Stimulated activated CD8-positive, alpha-beta memory T cell treated with anti-CD3 and anti-CD28 coated beads, Interleukin-7, amount 100 ng/mL, for 48 hours (primary cell): ENCODE measurements at regions not wholly inside any gene's neighbourhood (a gene's known extent, or its start where the extent isn't known, plus 50 kb on each side); places are given as distances from the start of the nearest gene placed in this dataset.
"Not testable (repeated sequence)": the region's sequence is repeated elsewhere in the genome, so short reads cannot be mapped to it uniquely, and the experiment has no call there.

Experiments used
- DNase-seq, 2 donors: peaks; one replicate each; pipeline ENCODE4 v3.0.0-alpha.2; 2020; ENCODE audit warnings: low read depth in 1 of 2; ENCODE audit errors: extremely low read depth in 1 of 2

DNA sequence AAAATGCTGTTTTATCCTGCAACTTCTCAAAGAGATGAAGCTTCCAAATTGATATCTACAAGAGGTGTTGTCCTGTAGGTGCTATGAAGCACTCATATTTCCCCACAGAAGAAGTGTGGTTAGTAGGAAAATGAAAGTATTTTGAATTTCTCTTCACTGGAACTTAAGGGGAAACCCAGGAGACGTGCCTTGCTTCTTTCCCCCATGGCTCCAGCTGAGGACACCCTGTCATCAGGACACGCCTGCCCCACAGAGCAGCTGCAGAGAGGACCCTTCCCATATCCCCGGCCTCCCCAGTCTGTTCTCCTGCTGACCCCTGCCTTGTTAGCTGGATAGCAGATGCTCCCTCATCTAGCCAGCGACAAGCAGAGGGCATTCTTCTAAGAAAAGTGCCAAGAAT, 371.3 kb downstream of the COG6 start:
- peak; percentile 39 to 53 for DNase-seq

GRCh38 chr13:40028446-40028845, 373.0 kb downstream of the COG6 start:
- DNase-seq = no peak

DNA sequence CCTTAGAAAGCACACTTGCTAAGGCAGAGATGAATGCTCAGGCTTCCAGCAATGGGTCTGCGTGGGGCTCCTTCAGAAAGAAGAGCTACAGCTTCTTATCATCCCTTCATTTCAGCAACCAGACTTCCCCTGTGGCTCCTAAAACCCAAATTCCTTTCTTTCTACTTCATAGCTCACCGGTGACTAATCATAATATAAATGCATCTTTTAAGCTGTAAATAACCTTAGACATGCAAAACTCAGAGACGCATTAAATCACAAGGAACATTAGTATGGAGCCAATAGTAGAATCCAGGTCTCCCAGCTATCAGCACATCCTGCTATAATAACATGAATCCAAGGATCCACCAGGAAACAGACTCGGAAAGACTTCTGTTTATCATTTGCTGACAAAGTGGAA, 375.6 kb downstream of the COG6 start:
- DNase-seq = no peak

DNA sequence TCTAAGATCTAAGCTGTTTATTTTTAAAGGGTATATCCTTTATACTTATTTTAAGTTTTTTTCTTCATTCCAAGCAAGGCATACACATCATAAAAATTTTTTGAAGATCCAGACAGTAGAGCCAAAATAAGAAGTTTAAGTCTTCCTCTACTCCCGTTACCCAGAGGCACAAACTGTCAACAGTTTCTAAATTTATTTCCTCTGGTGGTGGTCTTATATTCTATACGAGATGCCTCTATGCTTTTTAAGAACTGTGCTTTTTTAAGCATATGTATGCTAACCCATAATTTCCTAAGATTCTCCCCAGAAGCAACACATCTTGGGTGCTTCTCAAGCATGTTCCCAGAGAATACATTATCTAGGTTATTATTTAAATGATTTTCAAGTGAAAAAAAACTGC, 383.6 kb downstream of the COG6 start:
- no peak for DNase-seq

- no peak for DNase-seq
Measured at GRCh38 chr13:40042991-40043390, 387.5 kb downstream of the COG6 start.

DNA sequence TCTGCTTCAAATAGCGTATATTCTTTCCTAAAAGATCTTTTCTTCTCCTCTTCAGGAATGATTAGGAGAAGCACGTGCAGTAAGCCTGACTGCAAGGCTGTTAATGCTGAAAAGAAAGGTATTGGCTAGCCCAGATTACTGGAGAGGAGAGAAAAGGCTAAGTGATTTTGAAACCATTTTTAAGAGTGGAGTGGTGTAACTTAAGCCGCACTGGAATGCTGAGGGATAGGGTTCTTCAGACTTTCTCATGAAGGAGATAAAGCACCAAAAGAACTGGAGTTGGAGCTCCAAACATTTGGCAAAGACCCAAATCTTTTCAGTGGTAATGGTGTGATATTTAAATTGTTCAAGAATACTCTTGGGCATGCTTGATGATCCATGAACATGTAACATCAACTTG, 388.3 kb downstream of the COG6 start:
- DNase-seq = no peak

DNA sequence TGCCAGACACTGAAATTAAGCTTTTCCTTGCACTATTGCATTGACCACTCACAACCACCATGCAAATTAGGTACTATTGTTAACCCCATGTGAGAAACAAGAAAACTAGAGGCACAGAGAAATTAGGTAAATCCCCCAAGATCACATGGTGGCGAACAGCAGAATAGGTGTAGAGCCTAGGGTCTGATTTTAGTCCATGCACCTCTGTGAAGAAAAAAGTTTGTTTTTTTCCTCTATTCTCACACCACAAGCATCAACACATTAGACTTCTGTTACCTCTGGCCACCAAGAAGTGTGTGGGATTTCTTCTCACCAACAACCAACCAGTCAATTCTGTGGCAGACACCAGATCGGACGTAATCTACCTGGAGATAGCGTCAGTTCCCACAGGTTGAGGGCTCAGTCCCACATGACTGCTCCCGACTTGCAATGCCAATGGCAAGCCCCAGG, 391.9 kb downstream of the COG6 start:
- DNase-seq = no peak

- no peak for DNase-seq
Measured at GRCh38 chr13:40048551-40048950, 393.1 kb downstream of the COG6 start.

GRCh38 chr13:40052954-40053353, 397.5 kb downstream of the COG6 start:
- no peak for DNase-seq

GRCh38 chr13:40053401-40053800, 397.9 kb downstream of the COG6 start:
- DNase-seq = no peak

DNA sequence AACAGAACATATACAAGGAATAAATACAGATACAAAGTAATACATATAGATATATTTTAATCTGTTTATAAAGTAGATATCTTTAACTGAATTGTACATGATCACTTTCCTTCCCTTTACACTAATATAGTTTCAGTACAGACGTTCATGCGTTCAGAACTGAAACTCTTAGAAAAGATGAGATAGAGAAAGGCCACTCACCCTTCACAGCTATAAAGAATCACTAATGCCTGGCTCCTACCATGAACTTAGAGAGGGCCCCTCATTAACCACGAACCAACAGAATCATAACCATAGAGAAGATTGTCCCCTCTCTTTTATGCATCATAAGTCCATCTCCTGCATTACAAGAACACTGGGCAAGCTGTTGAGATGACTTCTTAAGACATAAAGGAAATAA, 399.0 kb downstream of the COG6 start:
- not testable (repeated sequence) for DNase-seq

- no peak for DNase-seq
Measured at GRCh38 chr13:40056898-40057619, 401.6 kb downstream of the COG6 start.

DNA sequence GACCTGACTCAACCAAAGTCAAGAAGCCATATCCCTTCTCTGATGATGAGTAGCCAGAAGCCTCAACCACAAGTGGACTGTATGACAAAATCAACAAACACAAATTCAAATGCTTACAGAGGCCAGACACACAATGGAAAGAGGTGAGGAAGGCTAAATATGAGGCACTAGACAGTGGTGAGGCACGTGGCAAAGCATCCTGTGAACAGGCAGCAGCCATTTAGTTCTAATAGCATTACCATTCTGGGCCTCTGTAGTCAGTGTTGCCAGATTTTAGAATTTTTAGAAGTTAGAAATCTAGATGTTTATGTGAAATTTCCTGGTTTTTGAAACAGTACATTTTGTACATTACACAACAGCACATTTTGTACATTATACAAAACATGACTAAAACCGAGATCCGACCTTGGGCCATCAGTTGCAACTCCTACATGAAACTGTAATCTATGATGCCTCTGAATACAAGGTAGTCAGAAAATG, 403.3 kb downstream of the COG6 start:
- no peak for DNase-seq

DNA sequence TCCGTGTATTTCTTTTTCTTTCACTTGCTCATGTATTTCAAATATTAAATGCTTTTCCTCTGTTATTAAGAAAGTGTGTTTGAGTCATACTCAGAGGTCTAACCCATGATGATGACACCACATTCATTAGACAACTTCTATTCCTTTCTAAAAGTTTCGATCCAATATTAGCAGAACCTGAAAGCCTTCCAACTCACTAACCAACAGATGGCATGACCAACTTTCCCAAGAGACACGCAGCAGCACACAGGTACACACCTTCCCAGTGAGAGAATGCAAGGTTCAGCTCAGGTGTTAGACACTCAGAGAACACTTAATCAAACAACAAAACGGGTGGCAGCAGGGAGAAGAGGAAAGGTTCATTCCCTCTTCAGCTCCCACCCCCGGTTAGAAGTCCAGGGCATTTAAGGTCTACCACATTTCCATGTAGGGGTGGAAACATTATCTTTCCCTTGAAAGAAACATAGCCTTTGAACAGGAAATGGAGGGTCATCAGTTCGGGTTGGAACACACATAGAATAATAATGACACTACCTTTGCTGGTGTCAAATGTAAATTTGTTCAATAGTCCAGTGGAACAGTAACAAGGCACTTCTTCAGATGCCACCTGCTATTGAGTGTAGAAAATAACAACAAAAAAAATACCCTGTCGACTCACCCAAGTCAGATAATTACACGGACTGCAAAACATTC, 404.2 kb downstream of the COG6 start:
- no peak for DNase-seq

- DNase-seq = peak; percentile 23 to 55
Measured at GRCh38 chr13:40060296-40061007, 405.0 kb downstream of the COG6 start.

DNA sequence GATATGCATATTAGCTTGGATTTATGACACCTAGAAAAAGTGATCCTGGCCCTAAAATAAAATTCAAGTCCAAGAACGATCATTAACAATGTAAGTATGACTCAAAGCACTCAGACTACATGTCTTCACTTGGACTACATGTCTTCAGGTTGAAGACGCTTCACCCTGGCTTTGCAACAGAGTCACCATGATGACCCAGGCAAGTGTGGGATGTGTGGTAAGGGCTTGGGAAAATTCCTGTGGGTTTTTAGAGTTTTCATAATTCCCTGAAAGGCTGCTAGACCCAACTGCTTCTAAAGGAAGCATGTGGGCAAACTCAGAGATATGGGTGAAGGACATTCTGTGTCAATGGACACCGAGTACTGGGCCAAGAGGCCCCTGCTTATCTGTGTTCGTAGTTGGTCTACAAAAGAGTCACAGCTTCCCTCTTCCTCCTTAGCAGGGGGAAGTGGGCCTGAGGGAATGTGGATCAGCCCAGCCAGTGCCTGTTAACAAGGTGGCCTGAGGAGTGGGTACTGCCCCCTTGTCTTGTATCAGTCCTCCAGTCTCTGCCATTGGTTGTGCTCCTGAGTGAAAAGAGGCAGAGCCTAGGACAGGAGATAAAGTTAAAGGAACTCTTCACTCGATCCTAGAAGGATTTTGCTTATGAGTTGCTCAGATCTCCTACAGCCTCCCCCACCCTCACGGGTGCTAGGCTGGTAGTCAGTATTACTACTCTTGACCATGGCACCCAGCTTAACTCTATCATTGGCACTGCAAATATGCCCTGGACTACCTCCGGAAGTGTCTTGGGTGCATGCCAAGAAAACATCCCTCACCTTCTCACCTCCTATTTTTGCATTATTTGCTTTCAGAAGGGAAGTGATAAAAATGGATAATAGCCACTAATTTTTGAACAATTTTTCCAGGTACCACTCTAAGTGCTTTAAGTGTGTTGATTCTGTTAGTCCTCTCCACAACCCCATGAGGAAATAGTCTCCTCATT, 406.3 kb downstream of the COG6 start:
- no peak for DNase-seq

- no peak for DNase-seq
Measured at GRCh38 chr13:40063278-40063698, 407.8 kb downstream of the COG6 start.

GRCh38 chr13:40063703-40064102, 408.2 kb downstream of the COG6 start:
- no peak for DNase-seq

- DNase-seq = no peak
Measured at GRCh38 chr13:40064154-40065097, 409.0 kb downstream of the COG6 start.
